Panc1 (cell line): ENCODE measurements at regions not wholly inside any gene's neighbourhood (a gene's known extent, or its start where the extent isn't known, plus 50 kb on each side); places are given as distances from the start of the nearest gene placed in this dataset.

ENCODE experiments used
- ATAC-seq: fragments of 200-7000 bp; cut with Tn5 transposase; 2 replicates; pipeline ENCODE4 v1.9.1; 2020; ENCODE audit warnings: mild to moderate bottlenecking, moderate library complexity
- BruUV-seq: library from RNA; stranded (reverse); fragments of 400-500 nt; replicated peaks from 2 replicates; lab custom pipeline; 2021; lab: Mats Ljungman, UMichigan
- CTCF ChIA-PET: fragments of 300-600 bp; sonication (Branson Sonifier 250); formaldehyde crosslinking; loops from one replicate; lab custom pipeline; 2022; ENCODE audit warnings: antibody characterized with exemption; lab: Charles Lee
- POLR2A ChIA-PET: fragments of 300-600 bp; sonication (Branson Sonifier 250); formaldehyde crosslinking; loops from one replicate; lab custom pipeline; 2022; ENCODE audit warnings: antibody characterized with exemption; lab: Charles Lee
- DNase-seq: peaks from one replicate; pipeline ENCODE4 v3.0.0-alpha.2; 2010; ENCODE audit warnings: low read depth, low spot score
- H3K27ac ChIP-seq: 2 replicates; pipeline ENCODE4 v1.5.1; 2011; ENCODE audit warnings: mild to moderate bottlenecking, low read length, inconsistent platforms
- H3K27me3 ChIP-seq: fragments of 200-500 bp; sonication (Bioruptor generic); 2 replicates; pipeline ENCODE4 v1.6.0; 2014; ENCODE audit warnings: low read length, inconsistent platforms; ENCODE audit not compliant: control insufficient read depth, insufficient read depth
- H3K36me3 ChIP-seq: fragments of 200-500 bp; sonication (Bioruptor generic); 2 replicates; pipeline ENCODE4 v1.5.1; 2014; ENCODE audit warnings: inconsistent platforms, mild to moderate bottlenecking, low read length, moderate library complexity; ENCODE audit not compliant: control insufficient read depth, insufficient read depth
- H3K4me1 ChIP-seq: 2 replicates; pipeline ENCODE4 v1.5.1; 2011; ENCODE audit warnings: inconsistent platforms, mild to moderate bottlenecking, low read length, moderate library complexity; ENCODE audit not compliant: control insufficient read depth, insufficient read depth
- H3K4me3 ChIP-seq, 2 experiments: 2 replicates each; pipeline ENCODE4 v1.5.1; 2011 to 2012; ENCODE audit warnings: low read depth in 2 of 2, low read length in 2 of 2, mild to moderate bottlenecking in 2 of 2, inconsistent platforms in 1 of 2, moderate library complexity in 1 of 2
- H3K9me3 ChIP-seq: fragments of 200-500 bp; sonication (Bioruptor generic); 2 replicates; pipeline ENCODE4 v1.5.1; 2014; ENCODE audit warnings: low read depth, mild to moderate bottlenecking, inconsistent platforms, low read length, moderate library complexity; ENCODE audit not compliant: control insufficient read depth, insufficient read depth
- CTCF ChIP-seq: fragments of 450-650 bp; IDR thresholded peaks from 2 replicates; pipeline ENCODE4 v1.5.1; 2017; ENCODE audit warnings: mild to moderate bottlenecking
- POLR2AphosphoS5 ChIP-seq: IDR thresholded peaks from 2 replicates; pipeline ENCODE4 v1.6.1; 2012; ENCODE audit warnings: mild to moderate bottlenecking, low read depth, low read length, moderate library complexity
- REST ChIP-seq, 2 experiments: IDR thresholded peaks; 2 replicates each; pipeline ENCODE4 v1.6.1; 2011 to 2012; ENCODE audit warnings: low read depth in 2 of 2, control low read depth in 1 of 2, low read length in 1 of 2, mild to moderate bottlenecking in 1 of 2, moderate library complexity in 1 of 2; ENCODE audit not compliant: insufficient read depth in 1 of 2
- SIN3A ChIP-seq: IDR thresholded peaks from 2 replicates; pipeline ENCODE4 v1.6.1; 2012; ENCODE audit warnings: low read depth, mild to moderate bottlenecking, low read length, moderate library complexity, borderline replicate concordance; ENCODE audit not compliant: insufficient read depth
- TCF7L2 ChIP-seq: IDR thresholded peaks from 2 replicates; pipeline ENCODE4 v1.6.1; 2011; ENCODE audit warnings: mild to moderate bottlenecking, low read depth, low read length, inconsistent platforms
- in situ Hi-C: cut with HindIII; loops from 2 replicates; pipeline ENCODE4 v1.10.0; 2016; ENCODE audit warnings: low sequenced_read_pairs, low pct_unique_long_range_greater_than_20kb
- intact Hi-C: fragments of 100-400 bp; cut with micrococcal nuclease; formaldehyde crosslinking; loops from one replicate; pipeline ENCODE4 v1.10.0; 2022; ENCODE audit not compliant: unreplicated experiment

- in situ Hi-C loops: no loop called here
- CTCF ChIA-PET: no interaction called here
These were observed 263.0 kb downstream of the ZNF516 start for GRCh38 chr18:76232010-76232409.

GRCh38 chr18:76231402-76231801 is 263.6 kb downstream of the ZNF516 start:
- ChIA-PET POLR2A (no interaction called here), CTCF (no interaction called here)
- H3K9me3 ChIP-seq: no peaks in the 10 kb centered on the region
- in situ Hi-C loops (no loop called here), intact Hi-C loops (no loop called here)
- H3K27me3 ChIP-seq: peaks cover 7% of the 10 kb centered on the region; the same call in 1 of the 2 replicates
- no peak overlapping the region for H3K27ac ChIP-seq
- H3K4me1 ChIP-seq: no peaks in the 10 kb centered on the region; the same call in 1 of the 2 replicates
- ATAC-seq (no peak), DNase-seq (no peak)
- no peak overlapping the region for H3K4me3 ChIP-seq
- TF ChIP-seq REST (IDR thresholded peaks at IDR 0.05; ENCODE audit: insufficient read depth in 1 of 2, low read depth in 2 of 2, low read length in 1 of 2) (no peak), TCF7L2 (no peak), SIN3A (no peak), POLR2AphosphoS5 (no peak), CTCF (no peak)
- no peaks in the 10 kb centered on the region for H3K36me3 ChIP-seq
- no TSS peak for BruUV-seq

More at GRCh38 chr18:76232010-76232409, 263.0 kb downstream of the ZNF516 start:
- no TSS peak for BruUV-seq
- Histone ChIP-seq H3K4me3 (no peak overlapping the region), H3K27ac (no peak overlapping the region), H3K27me3 (peaks cover 7% of the 10 kb centered on the region; the same call in 1 of the 2 replicates), H3K36me3 (no peaks in the 10 kb centered on the region), H3K4me1 (no peaks in the 10 kb centered on the region; the same call in 1 of the 2 replicates), H3K9me3 (no peaks in the 10 kb centered on the region)
- POLR2A ChIA-PET: interaction anchor here (0.6 kb wide), 1 partner anchor 944 kb away, joined by 4 read pairs; no protein-coding TSS in a partner anchor
- no peak for ATAC-seq
- intact Hi-C loops: no loop called here
- DNase-seq: no peak
- TF ChIP-seq CTCF (no peak), POLR2AphosphoS5 (no peak), SIN3A (no peak), REST (IDR thresholded peaks at IDR 0.05; ENCODE audit: insufficient read depth in 1 of 2, low read depth in 2 of 2, low read length in 1 of 2) (no peak), TCF7L2 (no peak)
